ENCODE measurements at regions not wholly inside any gene's neighbourhood (a gene's known extent, or its start where the extent isn't known, plus 50 kb on each side); places are given as distances from the start of the nearest gene placed in this dataset.

- Histone ChIP-seq H3K27ac (ENCODE audit: low read length in 2 of 2) (peak overlapping the region; percentile 66 to 80), H3K79me2 (ENCODE audit: control insufficient read depth, insufficient read depth, low read length) (no peaks in the 10 kb centered on the region), H3K4me3 (ENCODE audit: control extremely low read depth in 1 of 5, extremely low read depth in 1 of 5, insufficient read depth in 1 of 5, low read depth in 2 of 5, low read length in 4 of 5) (no peak overlapping the region), H3K36me3 (replicated peaks in 1 of 2; ENCODE audit: control extremely low read depth in 1 of 2, control insufficient read depth in 1 of 2, extremely low read depth in 1 of 2, insufficient read depth in 2 of 2, low read length in 1 of 2) (no peaks in the 10 kb centered on the region), H3K9me3 (ENCODE audit: control extremely low read depth in 1 of 3, control insufficient read depth in 2 of 3, insufficient read depth in 1 of 3, low read length in 2 of 3) (no peaks in the 10 kb centered on the region), H3K4me1 (ENCODE audit: control insufficient read depth in 2 of 2, insufficient read depth in 2 of 2, low read length in 2 of 2) (peaks cover 22 to 35% of the 10 kb centered on the region in 2 donors), H2AFZ (ENCODE audit: insufficient read depth, low read depth, low read length, poor library complexity, severe bottlenecking) (peak overlapping the region; percentile 65), H3K27me3 (replicated peaks in 1 of 4; ENCODE audit: control extremely low read depth in 1 of 4, control insufficient read depth in 3 of 4, insufficient read depth in 4 of 4, low read length in 3 of 4) (no peaks in the 10 kb centered on the region), H4K20me1 (ENCODE audit: control insufficient read depth, insufficient read depth, low read length, poor library complexity, severe bottlenecking) (no peaks in the 10 kb centered on the region), H3K4me2 (replicated peaks; ENCODE audit: low read depth, low read length, poor library complexity, severe bottlenecking) (peak overlapping the region; percentile 46), H3K9ac (ENCODE audit: low read length) (no peak overlapping the region)
- CTCF ChIA-PET, result interaction anchor here (1.0 to 1.6 kb wide), 4 partner anchors 14 to 229 kb away, joined by 3 read pairs; partner anchors contain the start of gene NFKBIZ
- no peaks in the 10 kb centered on the region for H3K27me3 Mint-ChIP-seq
- no peaks in the 10 kb centered on the region for H3K9me3 Mint-ChIP-seq (ENCODE audit: insufficient read depth)
- WGBS (ENCODE audit: insufficient coverage), result 67% methylated on average over 2 of the region's 8 CpGs
- H3K4me3 Mint-ChIP-seq, result peak overlapping the region; percentile 46
- peaks cover 30% of the 10 kb centered on the region for H3K4me1 Mint-ChIP-seq
- intact Hi-C loops (cut with micrococcal nuclease), result no loop called here
- DNase-seq (peak; percentile 28), ATAC-seq (ENCODE audit: low read depth) (peak; percentile 62)
- TF ChIP-seq EZH2 (IDR thresholded peaks at IDR 0.05; ENCODE audit: borderline replicate concordance, insufficient read depth, low read depth, low read length, poor library complexity, severe bottlenecking) (no peak), CTCF (IDR thresholded peaks at IDR 0.05) (no peak)
- POLR2A ChIA-PET, result no interaction called here
- peak overlapping the region; percentile 77 for H3K27ac Mint-ChIP-seq
Observed at GRCh38 chr3:102078854-102079808, 229.8 kb downstream of the NFKBIZ start.

GRCh38 chr3:102079809-102080197 lies 230.5 kb downstream of the NFKBIZ start:
- Mint-ChIP-seq H3K4me1 (peaks cover 30% of the 10 kb centered on the region), H3K4me3 (no peak overlapping the region), H3K27ac (peak overlapping the region; percentile 33), H3K9me3 (ENCODE audit: insufficient read depth) (no peaks in the 10 kb centered on the region), H3K27me3 (no peaks in the 10 kb centered on the region)
- ATAC-seq (ENCODE audit: low read depth) (no peak), DNase-seq (no peak)
- H3K27ac ChIP-seq (ENCODE audit: low read length in 2 of 2), result peak overlapping the region in 1 of 2 donors; percentile 80
- H3K4me2 ChIP-seq (replicated peaks; ENCODE audit: low read depth, low read length, poor library complexity, severe bottlenecking), result peak overlapping the region; percentile 46
- intact Hi-C loops (cut with micrococcal nuclease), result no loop called here
- WGBS (ENCODE audit: insufficient coverage), result 86% methylated on average over 1 of the region's 2 CpGs
- no peaks in the 10 kb centered on the region for H3K9me3 ChIP-seq (ENCODE audit: control extremely low read depth in 1 of 3, control insufficient read depth in 2 of 3, insufficient read depth in 1 of 3, low read length in 2 of 3)
- peak overlapping the region; percentile 65 for H2AFZ ChIP-seq (ENCODE audit: insufficient read depth, low read depth, low read length, poor library complexity, severe bottlenecking)
- CTCF ChIA-PET, result interaction anchor here (1.1 kb wide), 1 partner anchor 115 kb away, joined by 3 read pairs; no protein-coding TSS in a partner anchor
- no peaks in the 10 kb centered on the region for H3K79me2 ChIP-seq (ENCODE audit: control insufficient read depth, insufficient read depth, low read length)
- TF ChIP-seq CTCF (IDR thresholded peaks at IDR 0.05), result no peak
- TF ChIP-seq EZH2 (IDR thresholded peaks at IDR 0.05; ENCODE audit: borderline replicate concordance, insufficient read depth, low read depth, low read length, poor library complexity, severe bottlenecking), result no peak
- no peak overlapping the region for H3K9ac ChIP-seq (ENCODE audit: low read length)
- H4K20me1 ChIP-seq (ENCODE audit: control insufficient read depth, insufficient read depth, low read length, poor library complexity, severe bottlenecking), result no peaks in the 10 kb centered on the region
- H3K27me3 ChIP-seq (replicated peaks in 1 of 4; ENCODE audit: control extremely low read depth in 1 of 4, control insufficient read depth in 3 of 4, insufficient read depth in 4 of 4, low read length in 3 of 4), result no peaks in the 10 kb centered on the region
- POLR2A ChIA-PET, result no interaction called here
- H3K4me3 ChIP-seq (ENCODE audit: control extremely low read depth in 1 of 5, extremely low read depth in 1 of 5, insufficient read depth in 1 of 5, low read depth in 2 of 5, low read length in 4 of 5), result no peak overlapping the region
- peaks cover 22 to 35% of the 10 kb centered on the region in 2 donors for H3K4me1 ChIP-seq (ENCODE audit: control insufficient read depth in 2 of 2, insufficient read depth in 2 of 2, low read length in 2 of 2)
- no peaks in the 10 kb centered on the region for H3K36me3 ChIP-seq (replicated peaks in 1 of 2; ENCODE audit: control extremely low read depth in 1 of 2, control insufficient read depth in 1 of 2, extremely low read depth in 1 of 2, insufficient read depth in 2 of 2, low read length in 1 of 2)

Measured in B cell (primary cell).